KBM-7 (cell line): ENCODE measurements at regions not wholly inside any gene's neighbourhood (a gene's known extent, or its start where the extent isn't known, plus 50 kb on each side); places are given as distances from the start of the nearest gene placed in this dataset.
"Not testable (repeated sequence)": the region's sequence is repeated elsewhere in the genome, so short reads cannot be mapped to it uniquely, and the experiment has no call there.

Experiments used
- DNase-seq: peaks from one replicate; pipeline ENCODE4 v3.0.0-alpha.2; 2015
- in situ Hi-C: fragments of 300-500 bp; cut with MboI; formaldehyde crosslinking; loops from 2 replicates; pipeline ENCODE4 v1.14.3; 2020; ENCODE audit warnings: low sequenced_read_pairs, low pct_unique_long_range_greater_than_20kb, mixed read lengths

DNA sequence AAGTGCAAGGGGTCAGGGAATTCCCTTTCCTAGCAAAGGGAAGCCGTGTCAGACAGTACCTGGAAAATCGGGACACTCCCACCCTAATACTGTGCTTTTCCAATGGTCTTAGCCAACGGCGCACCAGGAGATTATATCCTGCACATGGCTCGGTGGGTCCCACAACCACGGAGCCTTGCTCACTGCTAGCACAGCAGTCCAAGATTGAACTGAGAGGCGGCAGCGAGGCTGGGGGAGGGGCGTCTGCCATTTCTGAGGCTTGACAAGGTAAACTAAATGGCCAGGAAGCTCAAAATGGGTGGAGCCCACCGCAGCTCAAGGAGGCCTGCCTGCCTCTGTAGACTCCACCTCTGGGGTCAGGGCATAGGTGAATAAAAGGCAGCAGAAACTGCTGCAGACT is 76.5 kb upstream of the LINC00632 start:
- in situ Hi-C loops, DNase-seq: not testable (repeated sequence)

DNA sequence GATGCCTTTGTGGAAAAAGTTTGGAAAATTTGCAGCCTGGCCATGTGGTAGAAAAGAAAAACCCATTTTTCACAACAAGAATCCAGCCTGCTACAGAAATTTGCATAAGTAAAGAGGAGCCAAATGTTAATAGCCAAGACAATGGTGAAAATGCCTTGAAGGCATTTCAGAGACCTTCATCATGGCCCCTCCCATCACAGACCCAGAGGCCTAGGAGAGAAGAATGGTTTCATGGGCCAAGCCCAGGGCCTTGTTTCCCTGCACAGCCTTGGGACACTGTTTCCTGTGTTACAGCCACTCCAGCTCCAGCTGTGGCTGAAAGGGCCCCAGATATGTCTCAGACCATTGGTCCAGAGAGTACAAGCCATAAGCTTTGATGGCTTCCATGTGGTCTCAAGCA is 101.4 kb upstream of the LINC00632 start:
- in situ Hi-C loops: no loop called here
- DNase-seq: no peak

DNA sequence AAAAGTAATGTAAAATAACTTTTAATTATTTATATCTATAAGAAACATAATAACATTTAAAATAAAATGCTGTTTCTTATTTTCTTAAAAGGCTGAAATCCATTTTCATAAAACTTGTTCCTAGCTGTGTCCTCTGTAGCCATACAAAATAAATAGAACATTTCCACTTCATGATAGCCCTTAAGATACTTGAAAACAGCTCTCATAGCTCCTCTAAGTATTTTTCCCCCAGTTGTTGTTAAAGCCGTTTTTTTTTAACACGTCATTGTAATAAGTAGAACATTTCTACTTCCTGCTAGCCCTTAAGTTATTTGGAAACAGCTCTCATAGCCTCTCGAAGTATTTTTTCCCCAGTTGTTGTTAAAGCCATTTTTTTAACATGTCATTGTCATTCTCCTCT is 97.3 kb upstream of the SOX3 start:
- in situ Hi-C loops: no loop called here
- no peak for DNase-seq

DNA sequence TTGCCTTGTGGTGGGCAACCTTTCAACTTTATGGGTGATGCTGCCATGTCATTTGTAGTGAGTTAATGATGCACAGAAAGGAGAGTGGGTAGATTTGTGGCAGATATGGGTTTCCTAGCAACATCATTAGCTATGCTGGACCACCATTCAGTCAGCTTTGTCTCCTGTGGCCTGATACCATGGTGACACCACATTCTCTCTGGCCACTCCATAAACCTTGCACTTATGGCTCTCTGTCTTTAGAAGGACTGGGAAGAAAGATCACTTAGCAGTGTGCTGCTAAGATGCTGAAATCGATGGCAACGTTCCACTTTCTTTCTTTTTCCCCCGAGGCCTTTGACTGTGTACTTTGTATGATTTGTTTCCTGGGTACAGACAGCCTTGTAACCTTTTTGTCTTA is 95.0 kb upstream of the SOX3 start:
- DNase-seq: no peak
- in situ Hi-C loops: no loop called here

DNA sequence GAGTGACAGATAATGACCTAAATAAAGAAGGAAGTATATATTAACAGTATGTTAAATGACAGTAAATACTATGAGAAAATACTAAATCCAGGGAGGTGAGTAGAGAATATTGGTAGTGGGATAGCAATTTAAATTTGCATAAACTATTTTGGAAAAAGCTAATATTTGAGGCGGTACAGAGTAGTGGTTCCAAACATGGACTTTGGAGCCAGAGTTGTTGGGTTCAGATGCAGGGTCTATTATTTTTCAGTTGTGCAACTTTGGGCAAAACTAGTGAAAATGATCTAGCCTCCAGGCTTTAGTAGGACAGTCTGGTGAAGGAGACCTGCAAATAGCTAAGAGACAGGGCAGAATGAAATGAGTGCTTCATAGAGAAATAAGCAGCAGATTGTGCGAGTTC is 84.8 kb upstream of the SOX3 start:
- DNase-seq: no peak
- in situ Hi-C loops: no loop called here

DNA sequence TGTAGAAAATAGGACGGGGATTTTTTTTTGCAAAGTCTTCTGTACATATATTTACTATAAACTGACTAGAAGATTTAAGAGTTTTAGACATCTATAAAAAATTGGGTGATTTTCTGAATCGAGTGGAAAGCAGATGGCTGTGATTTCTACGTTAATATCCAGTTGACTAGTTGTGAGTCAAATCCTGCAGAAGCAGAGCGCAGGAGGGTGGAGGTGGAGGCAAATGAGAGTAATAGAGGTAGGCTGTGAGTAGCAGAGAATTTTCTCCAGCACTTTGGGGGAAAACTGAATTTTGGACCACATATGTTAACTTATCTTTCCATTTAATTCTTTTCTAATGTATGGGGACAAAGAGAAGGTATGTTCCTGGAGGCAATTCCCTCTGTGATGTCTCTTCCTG is 82.1 kb upstream of the SOX3 start:
- in situ Hi-C loops: no loop called here
- no peak for DNase-seq

DNA sequence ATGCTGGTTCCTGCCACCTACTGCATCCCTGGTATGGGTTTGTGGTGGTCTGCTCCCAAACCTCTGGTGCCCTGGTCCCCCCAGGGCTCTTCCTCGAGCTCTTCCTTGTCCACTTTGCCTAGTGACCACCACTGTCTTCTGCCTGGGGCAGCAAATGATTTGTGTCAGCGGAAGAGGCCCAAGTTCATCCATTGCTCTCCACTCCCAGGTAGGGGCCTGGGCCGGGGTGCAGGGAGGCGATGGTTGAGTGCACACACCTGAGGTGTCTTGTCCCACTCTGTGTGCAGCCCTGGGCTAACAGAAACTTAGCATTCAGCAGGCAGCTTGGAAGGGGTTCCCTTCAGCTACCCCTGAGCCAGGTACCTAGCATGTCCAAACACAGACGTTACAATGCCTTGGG is 75.6 kb upstream of the SOX3 start:
- in situ Hi-C loops: no loop called here
- DNase-seq: no peak

DNA sequence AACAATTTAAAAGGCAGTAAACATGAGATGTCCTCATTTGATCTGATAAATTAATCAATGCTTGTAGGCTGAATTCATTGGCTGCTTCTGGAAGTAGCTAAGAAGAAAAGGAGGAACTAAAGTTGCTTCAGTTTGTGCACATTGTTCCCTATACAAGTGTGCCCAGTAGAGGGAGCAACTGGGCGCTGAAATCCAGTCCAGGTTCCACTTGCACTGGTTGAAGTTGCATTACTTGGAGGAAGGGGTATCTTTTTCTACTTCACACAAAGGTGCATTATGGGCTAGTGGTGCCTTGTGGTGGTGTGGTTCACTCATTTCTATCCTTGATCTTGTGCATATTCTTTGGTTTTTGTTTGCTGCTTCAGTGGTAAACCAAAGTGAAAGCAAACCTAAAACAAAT is 67.9 kb upstream of the SOX3 start:
- in situ Hi-C loops: no loop called here
- DNase-seq: peak; percentile 70

DNA sequence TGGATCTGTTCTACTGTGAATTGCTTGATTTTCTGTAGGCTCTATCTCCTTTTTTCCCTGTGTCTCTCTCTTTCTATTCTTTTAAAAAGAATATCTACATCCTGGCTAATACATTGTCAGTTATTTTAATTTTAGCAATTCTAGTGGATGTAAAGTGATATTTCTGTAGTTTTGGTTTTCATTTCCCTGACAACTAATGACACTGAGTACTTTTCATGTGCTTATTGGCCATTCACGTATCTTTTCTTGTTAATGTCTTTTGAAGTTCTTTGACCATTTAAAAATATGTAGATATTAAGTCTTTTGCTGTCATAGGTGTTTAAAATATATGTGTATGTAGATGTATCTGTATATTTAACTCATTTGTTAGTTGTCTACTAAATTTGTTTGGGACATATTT is 59.0 kb upstream of the SOX3 start:
- no peak for DNase-seq
- in situ Hi-C loops: no loop called here
